ENCODE measurements at regions not wholly inside any gene's neighbourhood (a gene's known extent, or its start where the extent isn't known, plus 50 kb on each side); places are given as distances from the start of the nearest gene placed in this dataset.

DNA sequence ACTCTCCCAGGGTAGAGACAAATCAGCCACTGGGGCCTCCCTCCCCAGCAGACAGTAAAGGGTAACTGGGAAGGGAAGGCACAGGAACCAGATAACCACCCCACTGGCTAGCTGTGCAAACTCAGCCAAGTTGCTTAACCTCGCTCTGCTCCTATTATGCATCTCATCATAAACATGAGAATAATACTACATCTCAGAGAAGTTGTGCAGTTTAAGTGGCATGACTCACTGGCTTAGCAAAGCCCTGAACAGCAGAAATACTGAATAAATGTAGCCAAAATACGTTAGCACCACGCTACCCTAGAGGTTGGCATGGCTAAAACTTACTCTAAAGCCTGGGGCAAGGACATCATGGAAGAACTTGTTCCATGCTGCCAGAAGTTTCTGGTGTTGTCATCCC, 128.1 kb upstream of the ANK3 start:
- no peaks in the 10 kb centered on the region for H3K27me3 ChIP-seq (replicated peaks in 1 of 7)
- 81 to 92% (median 83%) methylated on average over 3 of the region's 3 CpGs for WGBS, 5 donors
- H3K4me1 ChIP-seq, result peaks cover 0 to 10% (median 5%) of the 10 kb centered on the region in 6 donors
- H3K4me3 ChIP-seq, result no peak overlapping the region
- intact Hi-C loops (cut with DNase I; ENCODE audit: low total_unique reads), result no loop called here
- no peak overlapping the region for H3K27ac ChIP-seq
- DNase-seq, result no peak
- no peak for TF ChIP-seq CTCF (IDR thresholded peaks at IDR 0.05 in 8 of 11, conservative IDR thresholded peaks at IDR 0.05 in 3 of 11)
- no peak for TF ChIP-seq POLR2AphosphoS5 (IDR thresholded peaks at IDR 0.05)
- no peak for TF ChIP-seq POLR2A (IDR thresholded peaks at IDR 0.05)
- no peaks in the 10 kb centered on the region for H3K9me3 ChIP-seq
- no peaks in the 10 kb centered on the region for H3K36me3 ChIP-seq

DNA sequence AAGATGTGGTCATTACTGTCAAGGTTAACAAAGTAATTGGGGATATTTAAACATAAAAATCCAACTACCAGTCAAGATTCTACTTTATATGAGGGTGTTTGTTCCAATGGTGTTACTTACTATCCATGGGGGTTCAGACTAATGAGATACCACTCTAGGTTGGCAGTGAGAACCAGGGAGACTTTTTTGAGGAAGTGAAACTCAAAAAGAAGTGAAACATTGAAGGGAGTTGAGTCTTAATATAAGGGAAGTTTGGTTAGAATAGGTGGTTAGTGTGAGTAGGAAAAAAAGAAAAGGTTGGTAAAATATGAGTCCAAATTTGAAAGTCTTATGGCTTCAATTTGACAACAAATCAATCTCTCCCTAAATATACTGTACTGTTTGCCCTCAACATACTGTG, 123.6 kb upstream of the ANK3 start:
- Histone ChIP-seq H3K27me3 (replicated peaks in 1 of 7) (no peaks in the 10 kb centered on the region), H3K9me3 (no peaks in the 10 kb centered on the region), H3K4me3 (no peak overlapping the region), H3K27ac (no peak overlapping the region), H3K4me1 (peaks cover 0 to 10% (median 5%) of the 10 kb centered on the region in 6 donors), H3K36me3 (no peaks in the 10 kb centered on the region)
- no peak for TF ChIP-seq POLR2AphosphoS5 (IDR thresholded peaks at IDR 0.05)
- TF ChIP-seq POLR2A (IDR thresholded peaks at IDR 0.05), result no peak
- no peak for TF ChIP-seq CTCF (IDR thresholded peaks at IDR 0.05 in 8 of 11, conservative IDR thresholded peaks at IDR 0.05 in 3 of 11)
- intact Hi-C loops (cut with DNase I; ENCODE audit: low total_unique reads), result no loop called here
- no peak for DNase-seq

GRCh38 chr10:60511477-60512229, 122.0 kb upstream of the ANK3 start:
- Histone ChIP-seq H3K4me1 (peaks cover 0 to 10% (median 5%) of the 10 kb centered on the region in 6 donors), H3K27me3 (replicated peaks in 1 of 7) (no peaks in the 10 kb centered on the region), H3K36me3 (no peaks in the 10 kb centered on the region), H3K9me3 (no peaks in the 10 kb centered on the region), H3K4me3 (no peak overlapping the region), H3K27ac (no peak overlapping the region)
- intact Hi-C loops (cut with DNase I; ENCODE audit: low total_unique reads), result no loop called here
- no peak for TF ChIP-seq POLR2A (IDR thresholded peaks at IDR 0.05)
- TF ChIP-seq CTCF (IDR thresholded peaks at IDR 0.05 in 8 of 11, conservative IDR thresholded peaks at IDR 0.05 in 3 of 11), result no peak
- no peak for DNase-seq
- WGBS, 5 donors, result 57 to 79% (median 76%) methylated on average over 2 of the region's 2 CpGs

DNA sequence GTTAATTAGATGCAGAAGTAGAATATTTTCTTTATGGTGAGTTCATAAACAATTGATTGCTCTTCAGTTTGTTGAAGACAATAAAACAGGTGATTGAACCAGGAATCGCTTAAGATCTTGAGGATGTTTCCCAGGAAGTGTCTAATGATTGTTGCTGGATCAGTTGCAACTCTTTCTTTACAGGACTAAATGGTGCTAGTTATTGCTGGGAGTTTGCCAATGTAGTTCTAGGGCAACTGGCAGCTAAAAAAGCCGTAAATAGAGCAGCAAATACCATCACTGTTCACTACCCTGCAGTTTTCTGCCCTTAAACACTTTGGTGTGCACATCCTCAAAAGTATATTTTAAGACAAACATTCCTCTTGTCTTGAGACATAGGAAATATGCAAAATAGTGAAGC, 119.2 kb upstream of the ANK3 start:
- Histone ChIP-seq H3K4me1 (peaks cover 0 to 10% (median 5%) of the 10 kb centered on the region in 6 donors), H3K4me3 (no peak overlapping the region), H3K36me3 (no peaks in the 10 kb centered on the region), H3K9me3 (no peaks in the 10 kb centered on the region), H3K27me3 (replicated peaks in 1 of 7) (no peaks in the 10 kb centered on the region), H3K27ac (no peak overlapping the region)
- no peak for TF ChIP-seq POLR2AphosphoS5 (IDR thresholded peaks at IDR 0.05)
- TF ChIP-seq POLR2A (IDR thresholded peaks at IDR 0.05), result no peak
- no peak for TF ChIP-seq CTCF (IDR thresholded peaks at IDR 0.05 in 8 of 11, conservative IDR thresholded peaks at IDR 0.05 in 3 of 11)
- WGBS, 5 donors, result 73 to 82% (median 77%) methylated on average over 2 of the region's 2 CpGs
- DNase-seq, result no peak
- intact Hi-C loops (cut with DNase I; ENCODE audit: low total_unique reads), result no loop called here

All from spleen (tissue), 11 donors.